Nephron (organoid): ENCODE measurements at regions not wholly inside any gene's neighbourhood (a gene's known extent, or its start where the extent isn't known, plus 50 kb on each side); places are given as distances from the start of the nearest gene placed in this dataset.

Source experiments
- H3K27ac Mint-ChIP-seq, 3 experiments: 2 replicates each; pipeline ENCODE4 v1.8.0; 2020; ENCODE audit warnings: mixed read lengths in 3 of 3, mild to moderate bottlenecking in 2 of 3, moderate library complexity in 1 of 3
- H3K27me3 Mint-ChIP-seq: 2 replicates; pipeline ENCODE4 v1.8.0; 2021; ENCODE audit warnings: low read depth, mild to moderate bottlenecking, moderate library complexity, mixed read lengths
- H3K36me3 Mint-ChIP-seq: 2 replicates; pipeline ENCODE4 v1.8.0; 2020; ENCODE audit warnings: low read depth, mixed read lengths
- H3K4me1 Mint-ChIP-seq: 2 replicates; pipeline ENCODE4 v1.8.0; 2020; ENCODE audit warnings: mixed read lengths
- H3K4me3 Mint-ChIP-seq, 3 experiments: 2 replicates each; pipeline ENCODE4 v1.8.0; 2020; ENCODE audit warnings: mild to moderate bottlenecking in 3 of 3, mixed read lengths in 3 of 3, moderate library complexity in 2 of 3
- H3K9me3 Mint-ChIP-seq: 2 replicates; pipeline ENCODE4 v1.8.0; 2020; ENCODE audit warnings: mixed read lengths
- CTCF ChIP-seq, 3 experiments: fragments of 200-600 bp; sonication (generic); IDR thresholded peaks; one replicate each; pipeline ENCODE4 v1.5.0; 2021; ENCODE audit warnings: antibody characterized with exemption in 3 of 3; ENCODE audit not compliant: unreplicated experiment in 3 of 3

GRCh38 chr14:97543221-97543620, 746.0 kb downstream of the VRK1 start:
- Mint-ChIP-seq H3K27ac (no peak overlapping the region), H3K36me3 (no peaks in the 10 kb centered on the region), H3K4me1 (no peaks in the 10 kb centered on the region), H3K4me3 (no peak overlapping the region), H3K9me3 (no peaks in the 10 kb centered on the region), H3K27me3 (peaks cover 7% of the 10 kb centered on the region)
- no peak for TF ChIP-seq CTCF (IDR thresholded peaks at IDR 0.05; ENCODE audit: unreplicated experiment in 3 of 3)

- H3K27me3 Mint-ChIP-seq = peaks cover 7% of the 10 kb centered on the region
- TF ChIP-seq CTCF (IDR thresholded peaks at IDR 0.05; ENCODE audit: unreplicated experiment in 3 of 3) = no peak
- no peaks in the 10 kb centered on the region for H3K4me1 Mint-ChIP-seq
These were observed 746.6 kb downstream of the VRK1 start for GRCh38 chr14:97543816-97544215.

GRCh38 chr14:97544571-97544970, 747.4 kb downstream of the VRK1 start:
- TF ChIP-seq CTCF (IDR thresholded peaks at IDR 0.05; ENCODE audit: unreplicated experiment in 3 of 3) = no peak
- peak overlapping the region in 1 of 3 experiments; percentile 41 for H3K27ac Mint-ChIP-seq
- H3K9me3 Mint-ChIP-seq = no peaks in the 10 kb centered on the region
- H3K4me3 Mint-ChIP-seq = no peak overlapping the region
- peaks cover 9% of the 10 kb centered on the region for H3K27me3 Mint-ChIP-seq
- no peaks in the 10 kb centered on the region for H3K4me1 Mint-ChIP-seq
- no peaks in the 10 kb centered on the region for H3K36me3 Mint-ChIP-seq

More at GRCh38 chr14:97543816-97544215, 746.6 kb downstream of the VRK1 start:
- Mint-ChIP-seq H3K36me3 (no peaks in the 10 kb centered on the region), H3K27ac (peak overlapping the region in 1 of 3 experiments; percentile 41), H3K9me3 (no peaks in the 10 kb centered on the region), H3K4me3 (no peak overlapping the region)

- H3K9me3 Mint-ChIP-seq = no peaks in the 10 kb centered on the region
- H3K36me3 Mint-ChIP-seq = no peaks in the 10 kb centered on the region
- H3K4me3 Mint-ChIP-seq = no peak overlapping the region
- no peak for TF ChIP-seq CTCF (IDR thresholded peaks at IDR 0.05; ENCODE audit: unreplicated experiment in 3 of 3)
- H3K27me3 Mint-ChIP-seq = peaks cover 10% of the 10 kb centered on the region
- no peaks in the 10 kb centered on the region for H3K4me1 Mint-ChIP-seq
- no peak overlapping the region for H3K27ac Mint-ChIP-seq
These were observed 749.5 kb downstream of the VRK1 start for GRCh38 chr14:97546491-97547230.

GRCh38 chr14:97550463-97550862, 753.3 kb downstream of the VRK1 start:
- no peak overlapping the region for H3K27ac Mint-ChIP-seq
- no peak overlapping the region for H3K4me3 Mint-ChIP-seq
- no peaks in the 10 kb centered on the region for H3K36me3 Mint-ChIP-seq
- TF ChIP-seq CTCF (IDR thresholded peaks at IDR 0.05; ENCODE audit: unreplicated experiment in 3 of 3) = no peak
- H3K27me3 Mint-ChIP-seq = peaks cover 9% of the 10 kb centered on the region
- no peaks in the 10 kb centered on the region for H3K9me3 Mint-ChIP-seq
- H3K4me1 Mint-ChIP-seq = no peaks in the 10 kb centered on the region

GRCh38 chr14:97554597-97554996, 757.4 kb downstream of the VRK1 start:
- Mint-ChIP-seq H3K4me3 (no peak overlapping the region), H3K36me3 (no peaks in the 10 kb centered on the region), H3K4me1 (no peaks in the 10 kb centered on the region), H3K9me3 (no peaks in the 10 kb centered on the region), H3K27ac (no peak overlapping the region), H3K27me3 (peaks cover 6% of the 10 kb centered on the region)
- TF ChIP-seq CTCF (IDR thresholded peaks at IDR 0.05; ENCODE audit: unreplicated experiment in 3 of 3) = no peak
